ENCODE measurements at regions not wholly inside any gene's neighbourhood (a gene's known extent, or its start where the extent isn't known, plus 50 kb on each side); places are given as distances from the start of the nearest gene placed in this dataset.

DNA sequence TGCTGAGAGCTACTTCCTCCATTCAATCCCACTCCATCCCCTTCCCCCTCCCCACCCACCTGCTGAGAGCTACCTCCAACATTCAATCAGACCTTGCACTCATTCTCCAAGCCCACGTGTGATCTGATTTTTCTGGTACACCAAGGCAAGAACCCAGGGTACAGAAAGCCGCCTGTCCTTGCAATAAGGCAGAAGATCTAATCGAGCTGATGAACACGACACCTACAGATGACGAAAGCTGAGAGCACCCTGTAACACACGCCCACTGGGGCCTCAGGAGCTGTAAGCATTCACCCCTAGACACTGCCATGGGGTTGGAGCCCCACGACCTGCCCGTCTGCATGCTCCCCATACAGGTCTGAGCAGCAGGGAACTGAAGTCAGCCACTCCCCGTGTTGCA is 58.3 kb downstream of the TRIML1 start:
- H3K4me3 ChIP-seq (ENCODE audit: low read depth in 1 of 2, low read length in 1 of 2), result no peak overlapping the region

GRCh38 chr4:188198982-188199792 is 59.9 kb downstream of the TRIML1 start:
- no peaks in the 10 kb centered on the region for H3K27me3 ChIP-seq
- no peaks in the 10 kb centered on the region for H3K4me1 ChIP-seq (ENCODE audit: control insufficient read depth in 1 of 2, insufficient read depth in 1 of 2, low read depth in 1 of 2, low read length in 1 of 2)
- H3K4me3 ChIP-seq (ENCODE audit: low read depth in 1 of 2, low read length in 1 of 2), result no peak overlapping the region
- no peak overlapping the region for H3K27ac ChIP-seq
- no peaks in the 10 kb centered on the region for H3K9me3 ChIP-seq
- TF ChIP-seq CTCF (IDR thresholded peaks at IDR 0.05), result no peak
- H3K36me3 ChIP-seq, result no peaks in the 10 kb centered on the region

More for the DNA sequence above, 58.3 kb downstream of the TRIML1 start:
- no peaks in the 10 kb centered on the region for H3K9me3 ChIP-seq
- no peak for TF ChIP-seq CTCF (IDR thresholded peaks at IDR 0.05)
- H3K27me3 ChIP-seq, result no peaks in the 10 kb centered on the region
- H3K27ac ChIP-seq, result no peak overlapping the region
- no peaks in the 10 kb centered on the region for H3K4me1 ChIP-seq (ENCODE audit: control insufficient read depth in 1 of 2, insufficient read depth in 1 of 2, low read depth in 1 of 2, low read length in 1 of 2)
- H3K36me3 ChIP-seq, result no peaks in the 10 kb centered on the region

DNA sequence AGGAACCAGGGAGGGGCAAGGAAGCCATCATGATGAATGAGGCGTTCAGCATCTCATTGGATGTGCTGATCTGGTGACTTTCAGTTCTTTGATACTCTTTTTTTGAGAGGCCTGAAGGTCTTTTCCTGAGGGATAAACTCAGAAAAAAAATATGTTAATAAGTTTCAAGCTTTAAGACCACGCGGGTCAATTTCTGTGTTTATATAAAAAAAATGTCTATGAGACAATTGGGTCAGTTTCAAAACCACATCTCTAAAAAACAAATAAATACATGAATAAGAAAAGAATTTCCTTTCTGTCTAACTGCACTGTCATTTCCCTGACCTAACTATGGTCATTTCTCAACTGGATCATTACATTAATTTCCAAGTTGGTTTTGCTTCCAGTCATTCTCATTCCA is 62.6 kb downstream of the TRIML1 start:
- no peak overlapping the region for H3K4me3 ChIP-seq (ENCODE audit: low read depth in 1 of 2, low read length in 1 of 2)

GRCh38 chr4:188206783-188207182 is 67.5 kb downstream of the TRIML1 start:
- Histone ChIP-seq H3K27me3 (no peaks in the 10 kb centered on the region), H3K4me1 (ENCODE audit: control insufficient read depth in 1 of 2, insufficient read depth in 1 of 2, low read depth in 1 of 2, low read length in 1 of 2) (no peaks in the 10 kb centered on the region), H3K9me3 (no peaks in the 10 kb centered on the region), H3K27ac (no peak overlapping the region), H3K4me3 (ENCODE audit: low read depth in 1 of 2, low read length in 1 of 2) (no peak overlapping the region), H3K36me3 (no peaks in the 10 kb centered on the region)
- no peak for TF ChIP-seq CTCF (IDR thresholded peaks at IDR 0.05)

More for the DNA sequence above, 62.6 kb downstream of the TRIML1 start:
- H3K4me1 ChIP-seq (ENCODE audit: control insufficient read depth in 1 of 2, insufficient read depth in 1 of 2, low read depth in 1 of 2, low read length in 1 of 2), result no peaks in the 10 kb centered on the region
- no peaks in the 10 kb centered on the region for H3K27me3 ChIP-seq
- H3K27ac ChIP-seq, result no peak overlapping the region
- no peak for TF ChIP-seq CTCF (IDR thresholded peaks at IDR 0.05)
- no peaks in the 10 kb centered on the region for H3K36me3 ChIP-seq
- H3K9me3 ChIP-seq, result no peaks in the 10 kb centered on the region

DNA sequence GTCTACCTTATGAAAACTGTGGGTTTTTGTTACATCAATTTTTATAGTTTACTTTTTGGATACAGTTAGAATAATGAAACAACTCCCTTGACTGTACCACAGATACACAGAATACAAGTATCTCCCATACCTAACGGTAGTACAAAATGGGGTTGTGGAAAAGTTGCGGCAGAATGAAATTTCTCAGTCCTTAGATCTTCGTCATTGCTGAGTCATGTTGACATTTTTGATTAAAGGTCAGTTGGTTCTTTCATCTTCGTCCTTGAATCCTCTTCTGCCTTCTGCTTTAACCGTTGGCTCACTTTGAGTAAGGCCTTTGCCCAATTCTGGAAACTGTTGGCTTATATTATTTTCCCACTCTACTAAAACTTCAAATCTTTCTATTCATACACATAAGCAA is 75.6 kb downstream of the TRIML1 start:
- no peaks in the 10 kb centered on the region for H3K36me3 ChIP-seq
- TF ChIP-seq CTCF (IDR thresholded peaks at IDR 0.05), result no peak
- H3K9me3 ChIP-seq, result no peaks in the 10 kb centered on the region
- no peaks in the 10 kb centered on the region for H3K27me3 ChIP-seq
- no peaks in the 10 kb centered on the region for H3K4me1 ChIP-seq (ENCODE audit: control insufficient read depth in 1 of 2, insufficient read depth in 1 of 2, low read depth in 1 of 2, low read length in 1 of 2)
- no peak overlapping the region for H3K4me3 ChIP-seq (ENCODE audit: low read depth in 1 of 2, low read length in 1 of 2)
- no peak overlapping the region for H3K27ac ChIP-seq

All from neutrophil (primary cell).